ENCODE measurements at regions not wholly inside any gene's neighbourhood (a gene's known extent, or its start where the extent isn't known, plus 50 kb on each side); places are given as distances from the start of the nearest gene placed in this dataset.

DNA sequence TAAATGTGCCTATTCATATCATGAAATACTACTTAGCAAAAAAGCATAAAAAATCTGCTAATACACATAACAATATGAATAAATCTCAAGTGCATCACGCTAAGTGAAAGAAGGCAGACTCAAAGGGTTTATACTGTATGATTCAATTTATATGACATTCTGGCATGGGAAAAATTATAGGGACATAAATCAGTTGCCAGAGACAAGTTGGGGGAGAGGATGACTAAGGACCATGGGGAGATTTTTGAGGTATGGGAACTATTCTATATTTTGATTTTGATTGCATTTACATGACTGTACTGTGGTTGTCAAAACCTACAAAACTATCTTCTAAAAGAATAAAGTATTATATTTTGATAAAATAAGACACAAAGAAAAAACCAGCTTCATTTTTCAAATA is 650.3 kb upstream of the NR5A2 start:
- no peak for DNase-seq

DNA sequence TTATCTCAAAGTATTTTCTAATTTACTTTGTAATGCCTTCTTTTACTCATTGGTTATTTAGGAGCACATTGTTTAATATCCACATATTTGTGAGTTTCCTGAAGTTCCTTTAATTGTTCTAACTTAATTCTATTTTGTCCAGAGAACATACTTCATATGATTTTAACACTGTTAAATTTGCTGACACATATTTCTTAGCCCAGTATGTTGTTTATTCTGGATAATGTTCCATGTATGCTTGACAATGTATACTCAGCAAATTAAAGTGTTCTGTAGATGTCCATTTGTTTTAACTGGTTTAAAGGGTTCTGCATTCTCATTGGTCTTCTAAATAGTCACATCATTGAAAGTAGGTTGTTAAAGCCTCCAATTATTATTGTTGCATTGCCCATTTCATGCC is 643.7 kb upstream of the NR5A2 start:
- DNase-seq: no peak

DNA sequence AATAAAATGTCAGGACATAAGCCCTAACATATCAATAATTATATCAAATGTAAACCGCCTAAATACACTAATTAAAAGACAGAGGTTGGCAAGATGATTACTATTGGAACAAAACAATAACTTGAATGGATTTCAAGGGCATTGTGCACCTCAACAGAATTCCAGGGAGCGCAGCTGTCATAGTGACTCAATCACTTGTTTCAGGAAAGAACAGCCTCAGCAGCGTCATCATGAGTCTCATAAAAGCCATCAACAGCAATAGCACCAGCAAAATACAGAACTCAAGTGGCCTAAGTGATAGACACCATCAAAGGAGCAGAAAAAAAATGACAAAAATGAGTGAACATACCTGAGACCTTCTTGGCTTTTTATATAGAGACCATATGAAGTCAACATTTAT is 632.7 kb upstream of the NR5A2 start:
- DNase-seq: no peak

DNA sequence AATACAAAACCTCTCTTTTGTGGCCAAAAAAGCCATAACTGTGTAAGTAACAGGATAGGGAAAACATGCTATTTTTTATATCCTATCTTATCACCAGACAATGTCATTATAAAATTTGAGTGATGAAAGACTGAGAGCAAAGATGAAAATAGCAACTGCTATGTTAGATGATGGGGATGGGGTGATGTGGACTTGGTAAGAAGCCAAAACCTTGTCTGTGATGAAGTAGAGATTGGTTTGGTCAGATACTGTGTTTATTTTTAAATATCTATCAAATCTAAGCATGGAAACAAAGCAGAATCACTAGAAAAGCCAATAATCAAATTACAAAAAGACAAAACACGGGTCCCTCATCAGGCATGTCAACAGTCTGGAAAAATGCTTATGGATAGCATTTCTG is 631.1 kb upstream of the NR5A2 start:
- no peak for DNase-seq

DNA sequence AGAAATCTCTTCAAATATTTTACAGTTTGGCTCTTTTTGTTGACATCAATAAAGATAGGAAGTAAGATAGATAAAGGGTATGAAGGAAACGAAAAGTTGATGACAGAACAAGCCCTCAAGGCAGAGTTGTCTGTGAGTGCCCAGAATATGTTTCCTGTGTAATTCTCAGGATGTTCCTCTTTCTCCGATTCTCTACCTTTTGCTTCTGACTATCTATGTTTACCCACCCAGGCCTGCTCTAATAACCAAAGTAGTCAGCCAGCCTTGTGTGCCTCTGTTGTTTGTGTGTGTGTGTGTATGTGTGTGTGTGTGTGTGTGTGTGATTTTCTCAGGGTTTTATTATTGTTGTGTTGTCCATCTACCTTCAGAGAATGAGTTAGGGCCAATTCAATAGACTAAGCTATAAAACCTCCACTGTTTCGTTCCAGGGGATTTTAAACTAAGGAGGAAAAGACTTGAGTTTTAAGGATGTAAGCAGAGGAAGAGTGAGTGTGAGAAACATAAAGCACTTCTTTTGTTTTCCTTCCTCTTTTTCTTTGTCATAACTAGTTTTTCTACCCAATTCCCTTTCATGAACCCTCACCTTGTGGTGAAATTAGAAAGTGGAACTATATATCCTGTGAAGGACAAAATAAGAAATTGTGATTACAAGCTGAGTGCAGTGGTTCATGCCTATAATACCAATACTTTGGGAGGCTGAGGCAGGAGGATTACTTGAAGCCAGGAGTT is 627.4 kb upstream of the NR5A2 start:
- no peak for DNase-seq

DNA sequence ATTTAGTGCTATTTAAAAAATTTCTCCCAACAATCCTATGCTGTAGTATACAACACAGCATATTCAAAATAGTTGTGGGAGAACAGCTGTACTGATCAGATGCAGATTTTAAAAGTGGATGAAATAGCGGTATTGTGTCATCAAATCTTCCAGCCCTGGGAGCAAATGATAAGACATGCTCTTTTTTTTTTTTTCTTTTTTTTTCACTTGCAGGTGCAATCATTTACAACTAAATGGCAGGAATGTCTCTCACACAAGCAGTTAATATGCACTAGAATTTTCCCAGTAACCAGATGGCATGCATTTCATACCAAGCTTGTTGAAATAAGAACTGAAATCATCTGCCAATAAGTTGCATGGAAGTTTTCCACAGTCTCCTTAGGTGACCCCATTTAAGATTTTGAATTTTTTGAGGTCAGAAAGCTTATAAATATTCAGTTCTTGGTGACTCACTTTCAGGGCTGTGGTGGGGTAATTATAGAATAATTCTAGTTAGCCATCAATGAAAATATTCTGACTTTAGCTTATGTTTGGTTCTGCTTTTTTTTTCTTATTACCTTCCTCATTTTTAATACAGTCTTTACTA is 623.9 kb upstream of the NR5A2 start:
- DNase-seq: no peak

DNA sequence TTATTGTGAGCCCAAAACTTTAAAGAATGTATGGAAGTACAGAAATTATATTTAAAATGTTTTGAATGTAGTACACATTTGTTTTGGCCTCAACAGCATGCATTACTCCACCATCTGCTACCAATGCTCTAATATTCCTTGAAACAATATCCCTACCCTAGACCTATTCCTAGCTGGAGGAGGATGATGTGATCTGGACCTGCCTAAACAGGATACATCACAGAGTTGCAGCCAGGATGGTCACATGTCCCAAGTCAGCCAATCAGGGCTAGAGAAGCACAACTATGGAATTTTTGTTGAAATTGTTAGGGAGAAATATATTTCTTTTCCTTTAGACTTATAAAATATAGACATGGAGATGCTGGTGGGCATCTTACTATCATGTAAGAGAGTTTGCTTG is 623.3 kb upstream of the NR5A2 start:
- no peak for DNase-seq

DNA sequence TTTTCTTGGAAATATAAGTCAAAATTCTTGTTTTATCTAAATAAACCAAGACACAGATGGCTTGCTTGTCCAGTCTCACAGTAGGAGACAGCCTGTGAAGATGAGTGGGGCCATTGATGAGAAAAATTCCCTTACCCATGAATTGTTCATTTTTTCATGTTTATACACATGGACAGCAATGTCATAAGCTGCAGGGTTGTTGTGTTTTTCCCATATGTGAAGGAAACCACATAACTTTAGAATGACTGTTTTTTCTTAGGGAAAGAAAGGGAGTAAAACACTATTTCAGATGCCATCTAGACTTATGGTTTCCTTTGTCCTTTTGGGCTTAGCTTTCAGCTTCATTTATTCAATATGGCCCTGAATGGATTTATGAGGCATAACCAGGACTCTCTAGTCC is 622.5 kb upstream of the NR5A2 start:
- no peak for DNase-seq

DNA sequence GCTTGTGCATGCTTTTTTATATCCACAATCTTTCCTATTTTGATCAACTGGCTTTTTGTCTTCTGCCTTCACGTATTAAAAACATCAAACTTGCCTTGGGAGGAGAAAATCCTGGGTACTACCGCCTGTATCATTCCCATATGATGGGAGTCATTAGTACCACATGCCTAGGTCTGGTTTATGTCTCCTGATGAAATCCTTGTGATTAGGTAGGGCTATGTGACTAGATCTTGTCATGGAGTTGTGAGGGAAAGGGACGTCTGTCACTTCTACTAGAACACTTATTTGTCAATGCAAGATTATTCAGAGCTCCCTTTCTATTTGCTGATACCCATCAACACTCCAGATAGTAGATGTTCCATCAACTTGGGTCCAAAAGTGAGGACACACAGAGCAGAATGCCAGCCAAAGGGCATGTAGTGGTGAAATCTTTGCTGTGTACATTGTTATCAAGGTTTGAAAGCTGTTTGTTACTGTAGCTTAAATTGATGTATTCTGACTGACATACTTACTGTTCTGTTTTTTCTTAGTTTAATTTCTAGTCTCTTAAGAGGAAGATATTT is 621.8 kb upstream of the NR5A2 start:
- no peak for DNase-seq

DNA sequence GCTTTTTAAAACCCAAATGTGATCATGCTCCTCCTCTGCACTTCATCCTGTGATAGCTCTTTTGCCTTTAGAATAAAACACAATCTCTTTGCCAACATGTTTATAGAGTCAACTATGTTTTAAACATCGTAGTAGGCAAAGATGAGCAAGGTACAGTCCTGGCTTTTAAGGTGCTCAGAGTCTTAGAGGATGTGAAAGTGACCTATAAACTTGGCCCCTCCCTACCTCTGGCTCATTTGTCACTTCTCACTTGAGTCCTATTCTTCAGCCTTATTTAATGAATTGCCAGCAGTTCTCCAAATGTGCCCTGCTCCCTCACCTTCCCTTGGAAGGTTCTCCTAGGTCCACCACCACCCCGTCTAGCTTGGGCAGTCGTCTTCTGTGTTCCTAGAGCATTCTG is 617.0 kb upstream of the NR5A2 start:
- no peak for DNase-seq

DNA sequence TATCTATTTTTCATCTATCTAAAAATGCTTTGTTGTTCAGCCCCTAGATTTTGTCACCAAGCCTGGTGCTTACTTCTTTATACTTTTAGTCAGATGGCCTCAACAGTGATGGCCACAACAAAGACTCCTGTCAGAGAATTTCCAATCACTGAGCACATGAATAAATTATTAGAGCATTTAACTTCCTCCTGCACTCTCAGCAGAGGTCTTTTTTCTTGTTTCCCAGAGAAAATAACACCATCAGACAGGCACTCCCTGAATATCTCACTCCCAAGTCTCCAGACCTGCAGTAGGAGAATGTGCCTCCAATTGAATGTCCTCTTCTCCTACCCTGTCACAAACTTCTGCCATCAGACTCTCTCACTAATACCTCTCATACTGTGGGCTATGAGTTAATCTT is 616.0 kb upstream of the NR5A2 start:
- no peak for DNase-seq

DNA sequence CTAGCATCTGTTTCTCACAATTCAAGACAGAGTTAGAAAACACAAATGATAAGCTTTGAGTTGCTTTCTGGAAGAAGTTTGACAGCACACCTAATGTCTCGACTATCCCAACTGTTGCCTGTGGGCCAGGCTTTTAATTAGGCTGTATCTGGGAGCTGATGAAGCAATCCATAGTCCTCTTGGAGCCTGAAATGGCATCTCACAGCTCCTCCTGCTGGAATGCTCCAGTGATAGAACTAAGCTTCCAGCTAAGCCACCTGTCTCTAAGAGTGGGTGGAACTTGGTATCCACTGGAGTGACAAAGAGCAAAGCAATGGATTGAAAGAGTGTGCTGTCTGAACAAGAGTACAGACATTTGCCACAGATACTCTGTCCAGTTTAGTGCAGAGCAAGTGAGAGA is 605.3 kb upstream of the NR5A2 start:
- no peak for DNase-seq

DNA sequence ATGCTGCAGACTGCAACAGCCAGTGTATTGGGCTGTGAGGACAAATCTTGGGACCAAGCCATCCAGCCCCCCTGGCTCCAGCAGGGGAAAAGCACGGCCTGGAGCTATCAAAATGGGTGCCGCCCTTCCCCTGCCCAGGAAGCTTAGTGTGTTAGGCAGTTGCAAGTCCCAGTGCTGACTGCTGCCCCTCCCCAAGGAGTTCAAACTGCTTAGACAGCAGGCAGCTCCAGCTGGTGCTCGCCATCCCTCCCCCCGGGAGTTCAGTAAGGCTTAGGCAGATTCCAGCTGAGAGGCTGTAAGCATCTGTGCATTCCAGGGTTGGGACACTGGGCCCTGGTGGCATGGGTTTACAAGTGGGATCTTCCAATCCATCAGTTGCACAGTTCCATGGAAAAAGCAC is 579.6 kb upstream of the NR5A2 start:
- no peak for DNase-seq

DNA sequence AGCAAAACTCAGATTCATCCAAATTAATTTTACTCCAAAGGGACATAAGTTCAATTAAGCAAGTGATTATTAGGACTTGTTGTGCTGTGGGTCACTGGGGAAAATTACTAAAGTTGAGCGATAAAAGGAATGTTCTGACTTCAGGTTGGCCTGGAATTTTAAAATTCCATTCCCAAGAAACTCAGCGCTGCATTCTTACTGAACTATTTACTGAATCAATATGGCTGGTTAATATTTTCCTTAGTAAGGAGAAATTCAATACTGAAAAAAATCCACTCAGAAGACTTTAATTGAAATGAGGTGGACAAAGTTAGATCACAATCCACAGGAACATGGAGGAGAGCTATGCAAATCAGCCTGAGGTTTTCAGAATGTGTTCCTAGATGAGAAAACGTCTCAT is 578.9 kb upstream of the NR5A2 start:
- no peak for DNase-seq

DNA sequence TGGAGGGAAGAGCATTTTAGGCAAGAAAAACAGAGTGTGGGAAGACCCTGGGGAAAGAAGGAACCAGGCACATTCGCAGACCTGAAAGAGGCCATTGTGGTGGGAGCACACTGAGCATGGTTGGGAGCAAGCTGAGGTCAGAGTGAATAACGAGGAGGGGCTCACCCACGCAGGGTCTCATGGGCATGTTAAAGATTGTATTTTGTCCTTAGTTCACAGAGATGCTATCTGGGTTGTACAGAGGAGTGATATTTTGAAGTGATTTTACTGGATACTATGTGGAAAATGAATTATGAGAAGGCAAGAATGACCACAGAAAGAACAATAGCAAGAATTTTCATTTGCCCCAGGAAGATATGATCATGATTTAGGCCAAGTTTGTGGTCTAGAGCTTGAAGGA is 578.3 kb upstream of the NR5A2 start:
- DNase-seq: no peak

DNA sequence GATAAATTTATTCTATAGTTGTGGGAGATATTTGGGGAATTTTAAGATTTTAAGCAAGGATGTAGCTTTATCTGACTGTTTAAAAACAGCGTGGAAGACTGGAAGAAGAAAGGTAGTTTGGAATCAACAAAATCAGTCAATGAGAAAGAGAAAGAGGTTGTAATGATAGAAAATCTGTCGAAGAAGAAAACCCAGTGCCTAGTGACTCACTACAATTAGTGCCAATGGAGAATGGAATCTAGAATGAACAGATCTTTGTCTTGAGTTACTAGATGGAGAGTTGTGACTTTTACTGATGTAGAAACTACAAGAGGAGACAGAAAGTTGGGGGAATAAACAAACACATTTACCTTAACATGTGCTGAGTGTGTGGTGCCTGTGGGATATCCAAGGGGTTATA is 577.8 kb upstream of the NR5A2 start:
- no peak for DNase-seq

DNA sequence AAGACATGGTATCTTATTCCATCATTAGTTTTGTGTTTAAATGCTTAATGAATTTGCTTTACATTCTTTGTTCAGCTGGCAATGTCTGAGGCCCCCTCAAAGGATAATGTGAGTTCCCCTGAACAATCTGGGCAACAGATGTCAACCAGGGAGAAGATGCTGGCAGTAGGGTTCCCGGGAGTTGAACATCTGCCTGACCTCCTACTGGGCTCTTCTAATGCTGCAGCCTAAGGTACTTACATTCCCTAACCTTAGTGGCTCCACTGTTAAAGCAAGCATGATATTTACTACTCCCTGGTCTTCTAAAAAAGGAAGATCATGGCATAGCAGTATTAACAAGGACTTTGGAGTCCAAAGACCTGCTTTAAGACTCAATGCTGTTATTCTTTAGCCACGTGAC is 574.9 kb upstream of the NR5A2 start:
- no peak for DNase-seq

DNA sequence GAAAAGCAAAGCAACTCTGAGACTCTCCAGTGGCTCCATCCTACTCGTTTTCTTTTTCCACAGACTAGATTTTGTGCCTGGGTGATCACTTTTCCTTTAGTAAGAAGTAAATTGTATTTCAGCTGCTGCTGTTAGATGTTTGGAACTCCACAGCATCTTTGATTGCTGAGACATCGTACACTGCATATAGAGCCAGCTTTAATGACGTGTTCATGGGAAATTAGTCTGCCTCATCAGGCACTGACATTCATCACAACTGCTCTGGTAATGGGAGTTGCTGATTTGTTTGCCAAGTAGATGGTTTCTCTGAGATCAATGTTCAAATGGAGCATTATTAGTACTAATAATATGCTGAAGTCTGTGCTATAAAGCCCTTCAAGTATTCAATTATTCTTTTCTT is 573.8 kb upstream of the NR5A2 start:
- DNase-seq: no peak

DNA sequence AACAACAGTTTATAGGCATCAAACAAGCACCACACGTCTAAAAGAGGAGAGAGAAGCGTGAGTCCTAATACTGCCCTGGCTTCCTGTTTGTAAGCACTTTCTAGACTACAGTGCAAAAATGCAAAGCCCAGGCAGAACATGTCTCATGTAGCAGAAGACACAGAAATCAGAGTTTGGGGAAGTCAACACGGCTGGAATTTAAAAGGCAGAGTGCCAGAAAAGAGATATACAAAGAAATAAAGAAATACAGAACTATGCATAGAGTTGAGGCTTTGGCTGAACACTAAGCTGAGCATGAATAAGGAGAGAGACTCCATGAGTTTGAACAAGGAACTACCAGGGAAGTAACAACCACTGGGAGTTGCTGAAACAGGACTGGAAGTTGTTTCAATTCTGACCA is 566.6 kb upstream of the NR5A2 start:
- DNase-seq: no peak

DNA sequence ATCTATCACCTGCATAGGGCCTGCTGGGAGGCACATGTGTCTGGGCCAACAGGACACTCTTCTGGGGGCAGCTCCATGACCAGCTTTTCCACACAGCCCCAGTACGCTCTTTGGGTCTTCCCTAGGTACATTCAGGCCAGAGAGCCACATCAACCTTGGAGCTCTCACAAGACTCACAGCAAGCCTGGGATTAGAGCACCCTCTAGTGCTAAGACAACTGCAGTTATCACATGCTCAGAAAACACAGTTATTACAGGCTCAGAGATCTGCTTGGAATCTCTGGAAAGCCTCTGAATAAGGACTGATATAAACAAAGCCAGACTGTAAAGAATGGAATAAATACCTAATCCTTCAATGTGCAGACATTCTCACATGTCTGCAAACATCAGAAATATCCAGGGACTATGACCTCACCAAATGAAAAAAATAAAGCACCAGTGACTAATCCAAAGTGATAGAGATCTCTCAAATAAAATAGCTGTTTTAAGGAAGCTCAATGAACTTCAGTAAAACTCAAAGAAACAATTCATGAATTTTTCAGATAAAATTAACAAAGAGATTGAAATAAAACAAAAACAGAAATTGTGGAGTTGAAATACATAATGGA is 563.9 kb upstream of the NR5A2 start:
- peak; percentile 45 for DNase-seq

DNA sequence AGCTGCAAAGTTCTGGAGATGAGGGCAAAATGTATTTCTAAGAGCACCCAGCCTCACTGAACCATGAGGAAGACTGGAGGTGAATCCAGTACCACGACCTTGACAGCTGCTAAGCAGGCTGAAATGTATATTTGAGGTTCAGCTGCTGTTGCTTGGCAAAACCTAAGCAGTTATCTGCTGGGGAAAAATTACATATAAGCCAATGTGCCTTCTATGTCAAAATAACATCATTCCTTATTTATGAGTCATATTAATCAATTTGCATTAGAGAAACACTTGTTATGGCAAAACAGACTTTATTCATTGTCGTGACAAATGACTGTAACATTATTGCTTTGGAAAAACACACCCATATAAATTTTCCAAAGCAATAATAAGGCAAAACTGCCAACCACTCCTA is 560.5 kb upstream of the NR5A2 start:
- no peak for DNase-seq

DNA sequence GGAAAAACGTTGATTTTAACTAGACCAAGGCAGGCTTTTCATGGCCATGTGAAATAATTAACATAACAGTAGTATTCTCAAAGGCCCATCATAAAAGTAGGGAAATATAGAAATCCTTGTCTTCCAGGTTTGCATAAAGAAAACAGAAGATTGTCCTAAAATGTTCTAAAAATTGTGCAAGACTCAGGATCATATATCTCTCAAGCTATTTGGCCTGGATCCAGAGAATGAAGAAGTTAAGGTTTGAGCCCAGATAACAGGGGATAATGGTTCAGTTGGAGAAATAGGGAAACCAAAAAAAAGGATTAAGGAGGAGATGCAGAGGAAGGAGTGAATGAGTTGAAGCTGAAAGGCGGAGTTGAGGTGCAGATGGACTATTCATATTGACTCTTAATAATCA is 555.5 kb upstream of the NR5A2 start:
- DNase-seq: no peak

DNA sequence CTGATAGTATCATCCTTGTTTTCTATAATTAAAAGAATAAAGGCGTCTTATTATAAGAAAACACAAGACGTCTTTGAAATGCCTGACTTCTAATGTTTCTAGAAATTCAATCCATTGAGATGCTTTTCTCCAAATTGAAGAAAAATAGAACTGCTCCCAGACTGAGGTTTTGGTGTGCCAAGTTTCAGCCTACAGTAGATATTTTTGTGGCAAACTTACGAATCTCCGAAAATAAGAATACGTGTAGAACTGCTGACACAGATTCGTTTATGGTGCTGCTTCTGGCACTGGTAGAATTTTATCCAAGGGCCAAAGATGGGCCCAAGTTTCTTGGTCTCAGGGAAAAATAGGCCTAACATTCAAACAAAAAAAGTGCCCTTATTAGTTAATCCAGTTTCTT is 554.5 kb upstream of the NR5A2 start:
- DNase-seq: no peak

DNA sequence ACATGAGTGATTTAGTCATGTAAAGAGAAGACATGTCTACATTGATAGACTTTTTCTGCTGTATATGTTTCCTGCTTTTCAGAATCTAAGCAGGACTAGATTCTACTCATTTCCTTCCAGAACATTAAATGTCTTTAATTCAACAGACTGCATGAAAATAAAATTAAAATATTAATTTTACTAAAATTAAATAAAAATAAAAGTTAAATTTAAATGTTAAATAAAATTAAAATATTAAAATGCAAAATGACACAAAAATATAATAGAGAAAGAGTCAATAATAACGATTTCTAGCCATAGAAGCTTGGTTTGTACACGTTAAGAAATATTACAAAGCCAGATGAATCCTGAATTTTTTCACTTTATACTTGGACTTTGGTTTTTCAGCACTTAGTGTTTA is 552.8 kb upstream of the NR5A2 start:
- no peak for DNase-seq

DNA sequence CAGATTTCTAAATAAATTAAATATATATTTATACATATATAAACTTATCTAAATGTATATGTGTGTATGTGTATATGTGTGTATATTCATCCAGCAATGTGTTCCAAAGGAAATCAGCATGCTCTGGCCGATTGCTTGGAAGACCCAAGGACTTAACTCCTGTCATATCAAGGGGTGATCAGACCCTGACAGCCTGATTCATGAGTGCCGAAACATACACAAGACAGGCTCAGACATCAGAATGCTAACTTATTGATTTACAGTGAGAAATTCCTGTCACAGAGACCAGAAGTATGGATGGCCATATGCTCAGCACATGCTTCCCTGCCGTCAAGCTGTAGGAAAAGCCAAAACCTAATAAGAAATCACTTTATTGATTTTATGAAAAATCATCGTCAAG is 545.1 kb upstream of the NR5A2 start:
- DNase-seq: no peak
